ENCODE measurements at regions not wholly inside any gene's neighbourhood (a gene's known extent, or its start where the extent isn't known, plus 50 kb on each side); places are given as distances from the start of the nearest gene placed in this dataset.

- H2AFZ ChIP-seq (ENCODE audit: low read depth, low read length, poor library complexity, severe bottlenecking): no peak overlapping the region
- intact Hi-C loops (cut with micrococcal nuclease): no loop called here
Observed at GRCh38 chr6:132153221-132153898, 202.2 kb upstream of the CCN2 start.

GRCh38 chr6:132147530-132148011 is 196.4 kb upstream of the CCN2 start:
- Histone ChIP-seq H3K36me3 (ENCODE audit: control insufficient read depth in 1 of 2, insufficient read depth in 2 of 2, low read length in 2 of 2) (no peaks in the 10 kb centered on the region), H2AFZ (ENCODE audit: low read depth, low read length, poor library complexity, severe bottlenecking) (no peak overlapping the region), H3K9ac (ENCODE audit: low read length) (no peak overlapping the region), H3K4me1 (ENCODE audit: control insufficient read depth in 1 of 2, insufficient read depth in 2 of 2, low read length in 2 of 2) (no peaks in the 10 kb centered on the region), H3K79me2 (ENCODE audit: insufficient read depth, low read length) (no peaks in the 10 kb centered on the region), H3K9me2 (ENCODE audit: insufficient read depth) (no peaks in the 10 kb centered on the region), H3K4me2 (ENCODE audit: low read length) (no peak overlapping the region), H4K20me1 (ENCODE audit: insufficient read depth) (no peaks in the 10 kb centered on the region), H3K9me3 (ENCODE audit: control insufficient read depth in 1 of 2, insufficient read depth in 1 of 2, low read depth in 1 of 2, low read length in 2 of 2) (no peaks in the 10 kb centered on the region), H3K27me3 (ENCODE audit: insufficient read depth, low read length) (no peaks in the 10 kb centered on the region), H3K27ac (ENCODE audit: low read depth, low read length) (no peak overlapping the region), H3K4me3 (replicated peaks in 1 of 2; ENCODE audit: low read depth in 1 of 2, low read length in 2 of 2) (no peak overlapping the region)
- ATAC-seq (no peak), DNase-seq (ENCODE audit: low read depth, low spot score) (no peak)
- TF ChIP-seq SIN3A (IDR thresholded peaks at IDR 0.05; ENCODE audit: low read depth) (no peak), ZFX (IDR thresholded peaks at IDR 0.05) (no peak), FOSL1 (IDR thresholded peaks at IDR 0.05; ENCODE audit: low read depth) (no peak), ZNF274 (IDR thresholded peaks at IDR 0.05; ENCODE audit: low read depth, low read length) (no peak), POLR2AphosphoS5 (IDR thresholded peaks at IDR 0.05; ENCODE audit: low read depth, low read length) (no peak), SP1 (IDR thresholded peaks at IDR 0.05; ENCODE audit: low read depth) (no peak), EZH2phosphoT487 (IDR thresholded peaks at IDR 0.05; ENCODE audit: borderline replicate concordance) (no peak)
- TF ChIP-seq, protein P1, sequence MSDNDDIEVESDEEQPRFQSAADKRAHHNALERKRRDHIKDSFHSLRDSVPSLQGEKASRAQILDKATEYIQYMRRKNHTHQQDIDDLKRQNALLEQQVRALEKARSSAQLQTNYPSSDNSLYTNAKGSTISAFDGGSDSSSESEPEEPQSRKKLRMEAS (IDR thresholded peaks at IDR 0.05): no peak
- TF ChIP-seq, protein P2, sequence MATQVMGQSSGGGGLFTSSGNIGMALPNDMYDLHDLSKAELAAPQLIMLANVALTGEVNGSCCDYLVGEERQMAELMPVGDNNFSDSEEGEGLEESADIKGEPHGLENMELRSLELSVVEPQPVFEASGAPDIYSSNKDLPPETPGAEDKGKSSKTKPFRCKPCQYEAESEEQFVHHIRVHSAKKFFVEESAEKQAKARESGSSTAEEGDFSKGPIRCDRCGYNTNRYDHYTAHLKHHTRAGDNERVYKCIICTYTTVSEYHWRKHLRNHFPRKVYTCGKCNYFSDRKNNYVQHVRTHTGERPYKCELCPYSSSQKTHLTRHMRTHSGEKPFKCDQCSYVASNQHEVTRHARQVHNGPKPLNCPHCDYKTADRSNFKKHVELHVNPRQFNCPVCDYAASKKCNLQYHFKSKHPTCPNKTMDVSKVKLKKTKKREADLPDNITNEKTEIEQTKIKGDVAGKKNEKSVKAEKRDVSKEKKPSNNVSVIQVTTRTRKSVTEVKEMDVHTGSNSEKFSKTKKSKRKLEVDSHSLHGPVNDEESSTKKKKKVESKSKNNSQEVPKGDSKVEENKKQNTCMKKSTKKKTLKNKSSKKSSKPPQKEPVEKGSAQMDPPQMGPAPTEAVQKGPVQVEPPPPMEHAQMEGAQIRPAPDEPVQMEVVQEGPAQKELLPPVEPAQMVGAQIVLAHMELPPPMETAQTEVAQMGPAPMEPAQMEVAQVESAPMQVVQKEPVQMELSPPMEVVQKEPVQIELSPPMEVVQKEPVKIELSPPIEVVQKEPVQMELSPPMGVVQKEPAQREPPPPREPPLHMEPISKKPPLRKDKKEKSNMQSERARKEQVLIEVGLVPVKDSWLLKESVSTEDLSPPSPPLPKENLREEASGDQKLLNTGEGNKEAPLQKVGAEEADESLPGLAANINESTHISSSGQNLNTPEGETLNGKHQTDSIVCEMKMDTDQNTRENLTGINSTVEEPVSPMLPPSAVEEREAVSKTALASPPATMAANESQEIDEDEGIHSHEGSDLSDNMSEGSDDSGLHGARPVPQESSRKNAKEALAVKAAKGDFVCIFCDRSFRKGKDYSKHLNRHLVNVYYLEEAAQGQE (IDR thresholded peaks at IDR 0.05; ENCODE audit: low read depth): no peak
- no TSS peak for BruUV-seq (replicated peaks)
- POLR2A ChIA-PET: no interaction called here
- RAD21 ChIA-PET (ENCODE audit: low non-redundant PET in 1 of 2, low total read pairs in 2 of 2, uncharacterized antibody in 2 of 2, unreplicated experiment in 2 of 2): no interaction called here
- intact Hi-C loops (cut with micrococcal nuclease): no loop called here
- CTCF ChIA-PET: no interaction called here

More at GRCh38 chr6:132153221-132153898, 202.2 kb upstream of the CCN2 start:
- H3K27ac ChIP-seq (ENCODE audit: low read depth, low read length): no peak overlapping the region
- H3K9ac ChIP-seq (ENCODE audit: low read length): no peak overlapping the region
- no peak for TF ChIP-seq EGR1 (IDR thresholded peaks at IDR 0.05; ENCODE audit: low read depth)
- no peak for TF ChIP-seq FOSL1 (IDR thresholded peaks at IDR 0.05; ENCODE audit: low read depth)
- TF ChIP-seq SP1 (IDR thresholded peaks at IDR 0.05; ENCODE audit: low read depth): no peak
- TF ChIP-seq JUND (IDR thresholded peaks at IDR 0.05): no peak
- no peak for TF ChIP-seq SIN3A (IDR thresholded peaks at IDR 0.05; ENCODE audit: low read depth)
- no peak for TF ChIP-seq EZH2phosphoT487 (IDR thresholded peaks at IDR 0.05; ENCODE audit: borderline replicate concordance)
- H3K4me3 ChIP-seq (replicated peaks in 1 of 2; ENCODE audit: low read depth in 1 of 2, low read length in 2 of 2): no peak overlapping the region
- DNase-seq (ENCODE audit: low read depth, low spot score): no peak
- H3K79me2 ChIP-seq (ENCODE audit: insufficient read depth, low read length): no peaks in the 10 kb centered on the region
- no peaks in the 10 kb centered on the region for H3K4me1 ChIP-seq (ENCODE audit: control insufficient read depth in 1 of 2, insufficient read depth in 2 of 2, low read length in 2 of 2)
- POLR2A ChIA-PET: no interaction called here
- no peak overlapping the region for H3K4me2 ChIP-seq (ENCODE audit: low read length)
- no peaks in the 10 kb centered on the region for H3K27me3 ChIP-seq (ENCODE audit: insufficient read depth, low read length)
- no peak for ATAC-seq
- H3K9me3 ChIP-seq (ENCODE audit: control insufficient read depth in 1 of 2, insufficient read depth in 1 of 2, low read depth in 1 of 2, low read length in 2 of 2): no peaks in the 10 kb centered on the region
- no peaks in the 10 kb centered on the region for H4K20me1 ChIP-seq (ENCODE audit: insufficient read depth)
- CTCF ChIA-PET: no interaction called here
- H3K9me2 ChIP-seq (ENCODE audit: insufficient read depth): no peaks in the 10 kb centered on the region
- no peaks in the 10 kb centered on the region for H3K36me3 ChIP-seq (ENCODE audit: control insufficient read depth in 1 of 2, insufficient read depth in 2 of 2, low read length in 2 of 2)
- no TSS peak for BruUV-seq (replicated peaks)
- RAD21 ChIA-PET (ENCODE audit: low non-redundant PET in 1 of 2, low total read pairs in 2 of 2, uncharacterized antibody in 2 of 2, unreplicated experiment in 2 of 2): no interaction called here

Data from HCT116 (cell line).